A549 (cell line): ENCODE measurements at regions not wholly inside any gene's neighbourhood (a gene's known extent, or its start where the extent isn't known, plus 50 kb on each side); places are given as distances from the start of the nearest gene placed in this dataset.

Experiments used
- PHF8 ChIP-seq: fragments of 200-600 bp; sonication (generic); IDR thresholded peaks from 2 replicates; pipeline ENCODE4 v1.6.1; 2016; ENCODE audit warnings: low read depth, mild to moderate bottlenecking, antibody characterized with exemption, moderate library complexity, borderline replicate concordance
- POLR2A ChIP-seq: IDR thresholded peaks from 2 replicates; pipeline ENCODE4 v1.6.1; 2012; ENCODE audit warnings: mild to moderate bottlenecking, low read length
- SREBF2 ChIP-seq: fragments of 450-650 bp; IDR thresholded peaks from 2 replicates; pipeline ENCODE4 v1.6.1; 2014; ENCODE audit warnings: mild to moderate bottlenecking, moderate library complexity
- ZC3H11A ChIP-seq: fragments of 450-650 bp; IDR thresholded peaks from 2 replicates; pipeline ENCODE4 v1.6.1; 2014; ENCODE audit warnings: antibody characterized with exemption, mild to moderate bottlenecking
- TF ChIP-seq, protein P1 (sequence below): fragments of >200 bp; sonication (Bioruptor Twin); formaldehyde crosslinking; IDR thresholded peaks from 3 replicates; pipeline ENCODE4 v1.5.1; 2016

DNA sequence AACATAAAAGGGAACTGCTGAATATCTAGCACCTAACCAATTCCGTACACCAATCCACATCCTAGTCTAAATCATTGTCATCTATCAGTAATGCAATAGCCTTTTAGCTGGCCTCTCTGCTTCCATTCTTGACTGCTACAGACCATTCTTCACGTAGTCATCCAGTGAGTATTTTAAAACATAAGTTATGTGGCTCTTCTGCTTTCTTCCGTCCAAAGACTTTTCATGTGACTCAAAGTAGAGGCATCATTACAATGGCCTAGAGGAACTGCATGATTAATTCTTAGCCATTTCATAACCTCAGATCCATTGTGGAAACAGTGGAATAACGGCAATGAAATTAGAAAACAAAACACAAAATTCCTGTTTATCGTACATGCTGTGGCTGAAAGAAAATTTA is 88.9 kb upstream of the CBLB start:
- no peak for TF ChIP-seq ZC3H11A
- TF ChIP-seq SREBF2, result no peak
- TF ChIP-seq POLR2A, result no peak
- no peak for TF ChIP-seq PHF8
- TF ChIP-seq, protein P1, sequence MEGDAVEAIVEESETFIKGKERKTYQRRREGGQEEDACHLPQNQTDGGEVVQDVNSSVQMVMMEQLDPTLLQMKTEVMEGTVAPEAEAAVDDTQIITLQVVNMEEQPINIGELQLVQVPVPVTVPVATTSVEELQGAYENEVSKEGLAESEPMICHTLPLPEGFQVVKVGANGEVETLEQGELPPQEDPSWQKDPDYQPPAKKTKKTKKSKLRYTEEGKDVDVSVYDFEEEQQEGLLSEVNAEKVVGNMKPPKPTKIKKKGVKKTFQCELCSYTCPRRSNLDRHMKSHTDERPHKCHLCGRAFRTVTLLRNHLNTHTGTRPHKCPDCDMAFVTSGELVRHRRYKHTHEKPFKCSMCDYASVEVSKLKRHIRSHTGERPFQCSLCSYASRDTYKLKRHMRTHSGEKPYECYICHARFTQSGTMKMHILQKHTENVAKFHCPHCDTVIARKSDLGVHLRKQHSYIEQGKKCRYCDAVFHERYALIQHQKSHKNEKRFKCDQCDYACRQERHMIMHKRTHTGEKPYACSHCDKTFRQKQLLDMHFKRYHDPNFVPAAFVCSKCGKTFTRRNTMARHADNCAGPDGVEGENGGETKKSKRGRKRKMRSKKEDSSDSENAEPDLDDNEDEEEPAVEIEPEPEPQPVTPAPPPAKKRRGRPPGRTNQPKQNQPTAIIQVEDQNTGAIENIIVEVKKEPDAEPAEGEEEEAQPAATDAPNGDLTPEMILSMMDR, result no peak
